Embryonic facial prominence (tissue), 1 donor: ENCODE measurements at regions not wholly inside any gene's neighbourhood (a gene's known extent, or its start where the extent isn't known, plus 50 kb on each side); places are given as distances from the start of the nearest gene placed in this dataset.

Experiments
- DNase-seq: peaks from one replicate; pipeline ENCODE4 v3.0.0-alpha.2; 2016; ENCODE audit errors: extremely low spot score

DNA sequence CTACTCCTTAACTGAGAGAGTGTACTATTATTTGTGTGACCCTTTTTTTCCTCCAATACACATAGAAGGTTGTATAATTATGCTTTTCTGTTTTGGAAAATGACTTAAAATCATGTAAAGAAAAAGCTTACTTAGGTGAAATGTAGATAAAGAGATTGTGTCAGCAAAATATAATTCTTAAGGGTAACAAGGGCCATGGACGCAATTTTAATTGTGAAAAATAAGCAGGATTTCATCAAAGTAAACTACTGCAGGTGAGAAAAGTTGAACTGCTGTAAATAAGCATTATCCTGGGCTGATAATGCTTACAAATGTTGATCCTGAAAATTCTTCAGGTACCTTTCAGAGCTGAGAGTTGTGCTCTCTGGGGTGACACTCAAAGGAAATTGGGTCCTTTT is 141.5 kb downstream of the RPIA start:
- DNase-seq, result no peak

DNA sequence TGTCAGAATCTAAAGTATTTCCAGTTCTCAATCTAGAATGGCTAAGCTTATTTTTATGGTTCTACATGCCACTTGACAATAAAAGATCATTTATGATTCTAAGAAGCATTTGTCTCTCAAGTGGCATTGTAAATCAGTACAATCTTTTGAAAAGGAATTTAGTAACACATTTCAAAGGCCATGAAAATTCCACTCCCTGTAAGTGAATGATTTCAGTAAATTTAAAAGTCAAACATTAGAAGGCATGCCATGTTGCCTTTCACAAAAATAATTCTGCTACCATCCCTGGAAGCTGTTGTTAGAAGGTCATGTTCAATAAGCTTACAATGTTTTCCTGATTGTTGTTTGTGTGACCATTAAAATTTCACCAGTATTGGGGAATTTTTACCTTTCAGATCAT is 142.9 kb downstream of the RPIA start:
- DNase-seq, result no peak

DNA sequence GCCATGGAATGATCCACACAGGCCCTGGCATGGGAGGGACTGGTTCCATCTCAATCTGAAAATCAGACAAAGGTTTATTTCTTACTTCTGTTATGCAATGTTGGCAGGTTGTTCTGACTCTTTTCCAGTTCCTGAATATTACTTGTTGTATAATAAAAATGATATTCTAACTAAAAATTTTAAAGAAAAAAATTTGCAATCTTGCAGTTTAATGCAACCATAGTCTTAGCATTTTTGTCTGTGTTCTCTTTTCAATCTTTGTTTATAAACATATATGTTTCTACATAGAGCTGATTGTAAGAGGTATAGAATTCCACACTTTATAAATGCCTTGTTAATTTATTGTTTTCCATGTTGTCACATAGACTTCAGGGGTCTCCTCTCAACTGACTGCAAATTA is 143.4 kb downstream of the RPIA start:
- DNase-seq, result no peak

DNA sequence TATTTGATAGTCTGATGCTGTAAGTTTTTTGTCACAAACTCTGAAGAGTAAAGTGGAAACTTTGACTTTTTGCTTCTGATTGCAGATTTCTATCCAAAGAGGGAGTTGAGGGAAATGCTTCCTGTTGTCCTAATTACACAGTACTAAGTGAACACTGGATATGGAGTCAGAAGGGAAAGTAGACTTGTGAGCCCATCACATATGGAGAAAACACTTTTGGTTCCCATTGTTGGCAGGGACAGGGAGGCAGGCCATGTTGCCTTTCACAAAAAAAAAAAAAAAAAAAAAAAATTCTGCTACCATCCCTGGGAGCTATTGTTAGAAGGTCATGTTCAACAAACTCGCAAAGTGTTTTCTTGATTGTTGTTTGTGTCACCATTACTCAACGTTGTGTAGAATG is 144.3 kb downstream of the RPIA start:
- DNase-seq, result no peak

DNA sequence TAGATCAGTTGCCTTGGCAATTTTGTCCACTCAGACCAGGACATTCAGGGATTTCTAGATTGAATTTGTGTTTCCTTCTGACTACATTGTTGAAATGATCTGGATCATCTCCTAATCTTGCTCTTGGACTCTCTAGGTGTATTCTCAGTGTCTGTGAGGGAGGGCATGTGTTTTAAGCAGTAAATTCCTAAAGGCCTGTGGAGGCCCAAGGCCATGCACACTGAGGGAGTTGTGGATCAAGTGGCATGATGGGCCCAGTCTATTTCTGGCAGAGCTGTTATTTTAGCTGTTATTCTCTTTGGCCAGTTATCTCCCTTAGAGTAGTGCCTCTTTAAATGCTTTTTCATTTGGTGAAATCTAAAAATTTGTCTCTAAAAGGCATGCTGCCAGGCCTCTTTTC is 144.9 kb downstream of the RPIA start:
- no peak for DNase-seq

DNA sequence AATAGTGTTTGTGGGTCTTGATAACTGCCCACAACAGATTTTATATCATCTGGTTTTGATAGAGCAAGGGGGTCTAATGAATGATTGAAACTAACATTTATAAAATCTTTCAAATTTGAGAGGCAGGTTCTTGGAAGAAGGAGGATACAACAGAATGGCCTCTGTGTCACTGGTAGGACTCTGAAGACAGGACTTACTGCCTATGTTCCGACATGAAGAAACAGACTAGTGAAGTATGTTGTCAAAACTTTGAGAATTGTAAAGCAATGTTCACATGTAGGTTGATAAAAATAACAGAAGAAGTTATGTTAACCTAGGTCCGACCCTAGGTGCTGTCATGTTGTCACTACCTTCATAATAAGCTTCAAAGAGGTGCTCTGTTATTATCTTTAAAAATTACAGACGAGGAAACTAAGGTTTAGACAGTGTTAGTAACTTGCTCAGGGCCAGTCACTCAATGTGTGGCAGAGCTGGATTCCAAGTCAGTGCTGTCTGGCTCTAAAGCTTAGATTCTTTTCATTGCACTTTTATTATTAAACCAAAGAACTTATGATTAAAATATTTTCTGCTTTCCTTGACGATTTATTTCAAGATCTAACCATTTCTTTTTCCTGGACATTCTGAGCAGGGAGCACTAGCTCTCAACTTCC is 146.2 kb downstream of the RPIA start:
- no peak for DNase-seq

DNA sequence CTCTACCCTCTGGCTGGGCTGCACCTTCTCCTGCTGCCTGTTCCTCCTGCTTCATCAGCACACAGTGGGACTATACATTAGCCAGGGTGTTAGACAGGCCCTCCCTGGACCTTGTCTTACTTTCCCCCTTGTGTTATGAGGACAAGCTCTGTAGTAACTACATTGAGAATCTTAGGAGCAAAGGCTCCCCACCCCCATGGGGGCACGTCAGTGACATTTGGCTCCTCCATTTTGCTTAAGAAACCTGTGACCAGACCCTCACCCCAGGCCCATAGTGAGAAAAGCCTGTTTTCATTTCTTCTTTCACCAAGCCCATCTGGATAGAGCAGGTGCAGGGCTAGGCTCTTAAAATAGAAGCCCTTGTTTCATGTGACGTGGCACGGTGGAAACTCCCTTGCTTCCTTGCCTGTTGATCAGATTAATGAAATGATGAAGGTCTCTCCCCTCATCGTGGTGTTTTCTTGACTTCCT is 146.7 kb downstream of the RPIA start:
- no peak for DNase-seq

DNA sequence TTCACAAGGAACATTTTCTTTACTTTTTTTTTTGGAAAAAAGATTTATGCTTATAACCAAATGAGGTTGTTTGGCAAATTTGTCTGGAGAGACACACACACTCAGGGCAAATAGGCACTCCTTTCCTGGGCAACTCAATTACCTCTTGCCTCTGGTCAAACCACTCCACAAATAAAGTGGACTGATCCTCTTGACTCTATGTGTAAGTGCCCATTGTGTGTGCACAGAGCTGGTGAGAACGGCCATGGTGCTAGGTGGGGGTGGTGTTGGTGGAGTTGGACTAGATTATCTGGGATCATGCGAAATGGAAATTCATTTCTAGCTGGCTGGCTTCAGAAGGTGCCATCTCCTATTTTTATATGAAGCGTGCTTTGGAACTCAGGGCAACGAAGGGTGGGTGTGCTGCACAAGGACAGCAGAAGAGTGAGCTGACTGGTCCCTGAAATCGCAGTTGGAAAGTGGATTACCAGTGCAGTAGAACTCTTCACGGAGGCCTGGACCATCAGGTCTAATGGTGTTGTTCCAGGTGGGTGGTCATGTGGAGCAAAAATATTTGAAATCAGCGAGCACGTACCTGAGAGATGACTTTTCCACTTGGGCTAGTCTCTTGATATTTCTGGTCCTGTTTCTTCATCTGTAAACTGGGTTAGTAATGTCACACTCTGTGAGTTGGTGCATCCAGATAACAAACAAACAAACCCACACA is 149.9 kb downstream of the RPIA start:
- no peak for DNase-seq

DNA sequence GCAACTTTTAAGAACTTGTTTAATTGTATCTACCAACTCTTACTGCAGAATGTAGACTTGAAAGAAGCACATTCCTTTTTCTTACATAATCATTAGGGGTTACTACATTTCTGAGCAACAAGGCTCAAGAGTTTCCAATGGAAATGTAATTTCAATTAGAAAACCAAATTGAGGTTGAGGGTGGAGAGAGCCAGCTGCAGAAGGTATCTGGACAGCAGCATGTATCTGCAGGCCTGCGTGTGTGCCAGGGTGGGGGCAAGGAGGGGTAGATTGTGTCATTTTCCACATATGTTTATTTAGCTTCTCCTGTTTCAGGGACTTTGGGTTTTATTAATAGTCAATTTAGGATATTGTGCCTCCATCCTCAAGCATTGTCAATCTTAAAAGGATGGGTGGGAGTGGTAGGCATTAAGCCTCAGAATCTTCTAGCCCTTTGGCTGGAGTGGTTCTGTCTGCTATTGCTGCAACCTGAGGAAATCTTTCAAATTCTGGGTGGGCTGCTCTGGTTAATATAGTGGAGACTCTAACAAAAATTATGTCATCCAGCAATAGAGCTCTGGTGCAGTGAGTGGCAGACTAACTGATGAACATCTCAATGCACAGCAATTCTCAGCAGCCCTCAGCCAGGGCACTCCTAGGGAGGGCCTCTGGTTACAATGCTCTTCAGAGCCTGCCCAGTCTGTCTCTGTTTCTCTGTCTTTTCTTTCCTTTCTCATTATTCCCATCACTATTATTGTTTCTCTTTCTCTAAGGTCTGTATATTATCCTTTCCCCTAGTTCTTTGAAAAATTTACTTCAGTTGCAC is 151.4 kb downstream of the RPIA start:
- DNase-seq, result no peak

DNA sequence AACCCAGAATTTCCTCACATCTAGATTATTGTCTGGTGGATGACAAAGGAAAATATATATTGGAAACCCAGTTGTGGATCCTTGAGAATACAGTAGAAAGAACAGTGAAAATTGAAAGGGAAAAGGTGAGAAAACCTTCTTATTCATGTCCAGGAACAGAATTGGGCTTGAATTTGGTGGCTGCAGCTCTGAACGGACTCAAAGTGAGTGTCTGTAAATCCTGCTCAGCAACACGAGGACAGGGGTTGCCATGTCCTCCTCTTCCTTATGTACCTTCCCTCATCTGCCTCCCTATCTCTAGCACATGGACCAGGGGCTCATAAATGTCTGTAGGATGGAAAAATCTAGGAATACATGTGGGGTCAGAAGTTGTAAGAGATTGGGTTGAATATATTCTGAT is 152.2 kb downstream of the RPIA start:
- no peak for DNase-seq

DNA sequence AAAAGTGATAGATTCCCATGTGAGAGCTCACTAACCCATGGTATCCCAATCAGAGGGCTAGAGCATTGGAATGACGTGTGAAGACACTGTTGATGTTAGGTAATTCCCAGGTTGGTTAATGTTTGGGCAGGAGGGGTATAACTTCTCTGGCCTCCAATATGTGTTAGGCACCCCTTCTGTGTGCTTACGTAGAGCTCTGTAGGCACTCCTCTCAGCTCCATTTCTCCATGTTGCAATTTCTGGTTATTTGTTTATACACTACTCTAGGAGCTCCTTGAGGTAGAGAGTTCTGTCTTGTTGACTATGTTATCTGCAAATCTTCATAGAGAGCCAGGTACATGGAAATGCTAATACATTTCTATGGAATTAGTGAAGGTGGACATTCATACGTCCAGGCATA is 153.5 kb downstream of the RPIA start:
- no peak for DNase-seq

DNA sequence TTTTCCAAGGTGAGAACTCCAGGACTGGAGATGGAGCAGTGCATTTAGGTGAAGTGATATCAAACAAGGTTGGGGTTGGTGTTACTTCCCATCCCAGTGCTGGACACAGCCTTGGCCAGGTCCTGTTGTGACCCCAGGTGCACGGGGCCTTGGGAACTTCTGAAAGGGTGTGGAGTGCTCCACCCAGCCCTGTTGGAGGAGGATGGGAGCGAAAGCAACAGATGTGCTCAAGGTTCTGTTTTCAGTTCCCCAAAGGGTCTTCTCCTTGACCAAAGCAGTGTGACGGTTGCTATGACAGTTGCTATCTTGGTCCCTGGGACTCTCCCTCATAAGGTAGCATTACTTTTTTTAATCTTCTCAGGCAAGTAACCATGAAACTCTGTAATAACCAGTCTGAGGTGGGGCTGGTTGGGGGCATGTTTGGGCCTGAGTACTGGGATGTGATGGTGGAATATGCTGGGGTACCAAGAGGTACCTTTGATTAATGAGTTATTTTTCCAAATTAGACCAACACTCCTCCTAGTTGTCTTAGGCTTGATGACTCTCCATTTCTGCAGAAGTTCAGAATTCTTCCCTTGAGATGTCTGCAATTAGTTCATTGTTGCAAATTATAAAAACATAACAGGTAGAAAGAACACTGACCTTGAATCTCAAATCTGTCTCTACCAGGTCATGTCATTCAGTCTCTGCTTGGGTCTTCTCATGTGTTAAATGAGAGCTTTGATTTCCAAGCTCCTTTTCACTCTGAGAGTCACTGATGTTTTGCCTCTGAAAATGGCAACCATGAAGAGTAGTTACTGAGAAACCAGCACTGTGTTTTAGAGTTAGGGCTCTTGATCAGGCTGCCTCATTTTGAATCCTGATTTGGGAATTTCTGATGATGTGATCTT is 154.5 kb downstream of the RPIA start:
- no peak for DNase-seq

DNA sequence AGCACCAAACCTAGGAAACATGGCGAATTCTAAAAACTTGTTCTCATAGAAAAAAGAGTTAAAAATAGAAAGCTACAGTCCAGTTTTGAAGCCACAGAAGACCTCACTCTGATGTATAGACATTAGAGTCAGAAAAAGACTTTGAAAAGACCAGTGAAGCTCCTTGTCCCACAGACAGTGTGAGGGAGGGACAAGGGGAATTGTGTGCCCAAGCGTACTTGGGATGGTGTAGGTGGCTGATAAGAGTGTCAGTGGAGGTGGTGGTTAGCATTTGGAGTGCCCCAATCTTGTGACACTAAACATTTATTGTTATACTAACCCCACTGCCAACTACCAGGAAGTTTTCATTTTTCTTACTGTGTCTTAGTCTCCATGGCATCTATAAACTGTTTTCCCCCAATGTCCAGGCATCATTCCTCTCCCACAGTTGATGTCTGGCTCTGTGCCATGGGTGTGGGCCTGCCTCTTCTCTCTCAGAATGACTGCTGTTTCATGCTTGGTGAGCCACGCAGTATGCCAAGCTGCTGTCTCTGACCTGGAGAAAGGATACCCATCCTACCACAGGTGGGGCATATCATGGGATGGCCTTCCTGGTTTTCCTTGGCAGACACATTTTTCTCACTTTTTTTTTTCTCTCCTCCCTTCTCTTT is 161.4 kb downstream of the RPIA start:
- no peak for DNase-seq

DNA sequence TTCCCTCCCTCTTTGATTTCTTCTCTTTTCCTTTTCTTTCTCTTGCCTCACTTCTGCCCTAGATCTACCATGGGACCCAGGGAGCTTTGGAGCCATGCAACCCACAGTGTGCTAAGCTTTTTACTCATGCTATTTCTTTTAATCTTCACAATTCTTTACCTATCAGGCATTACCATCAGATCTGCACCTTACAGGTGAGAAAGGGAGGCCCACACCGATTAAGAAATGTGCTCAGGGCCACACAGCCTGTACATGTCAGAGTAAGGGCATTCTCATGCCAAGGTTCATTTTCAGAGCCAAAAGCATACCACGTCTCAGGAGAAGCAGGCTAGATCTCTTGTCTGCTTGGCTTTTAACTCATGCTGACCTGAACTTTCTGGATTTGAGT is 161.9 kb downstream of the RPIA start:
- DNase-seq, result no peak

DNA sequence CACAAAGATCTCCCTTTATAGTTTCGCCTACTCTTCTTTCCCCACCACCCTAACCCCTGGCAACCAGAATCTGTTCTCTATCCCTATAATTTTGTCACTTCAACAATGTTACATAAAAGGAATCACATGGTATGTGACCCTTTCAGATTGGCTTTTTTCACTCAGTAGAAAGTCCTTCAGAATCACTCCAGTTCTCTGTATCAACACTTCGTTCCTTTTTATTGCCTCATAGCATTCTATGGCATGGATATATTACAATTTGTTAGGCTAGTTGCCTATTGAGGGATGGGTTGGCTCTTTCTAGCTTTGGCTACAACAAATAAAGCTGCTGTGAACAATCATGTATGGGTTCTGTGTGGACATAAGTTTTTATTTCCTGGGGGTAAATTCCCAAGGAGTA is 163.1 kb downstream of the RPIA start:
- DNase-seq, result no peak

DNA sequence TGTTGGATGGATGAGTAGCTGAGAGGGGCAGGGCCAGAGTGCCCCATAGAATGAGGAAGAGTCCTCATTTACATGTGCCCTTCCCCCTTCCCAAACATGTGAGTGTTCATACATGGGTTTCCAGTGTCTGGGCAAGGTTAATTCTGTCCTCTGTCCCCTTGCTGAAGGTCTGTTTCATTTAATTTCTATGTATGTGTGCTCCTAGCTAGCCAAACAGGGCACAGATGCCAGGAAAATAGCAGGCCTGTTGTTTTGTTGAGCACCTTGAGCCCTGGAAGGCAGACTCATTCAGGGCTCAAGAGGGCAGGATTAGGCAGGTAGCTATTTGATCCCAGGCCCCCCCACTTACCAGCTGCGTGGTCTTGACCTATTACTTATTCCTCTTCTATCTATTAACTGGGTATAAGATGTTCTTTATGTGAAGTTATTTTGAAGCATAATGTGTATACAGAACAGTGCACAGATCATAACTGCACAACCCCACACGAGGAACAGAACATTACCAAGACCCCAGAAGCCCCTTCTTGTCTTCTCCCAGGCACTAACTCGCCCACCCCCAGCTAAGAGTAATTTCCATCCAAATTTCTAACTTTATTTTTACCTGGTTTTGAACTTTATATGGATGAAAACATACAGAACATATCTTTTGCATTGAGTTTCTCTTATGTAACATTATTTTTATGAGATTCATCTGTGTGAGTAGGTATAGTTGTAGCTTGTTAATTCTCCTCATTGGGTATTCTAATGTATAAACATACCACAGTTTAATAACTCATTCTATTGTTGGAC is 164.3 kb downstream of the RPIA start:
- no peak for DNase-seq

DNA sequence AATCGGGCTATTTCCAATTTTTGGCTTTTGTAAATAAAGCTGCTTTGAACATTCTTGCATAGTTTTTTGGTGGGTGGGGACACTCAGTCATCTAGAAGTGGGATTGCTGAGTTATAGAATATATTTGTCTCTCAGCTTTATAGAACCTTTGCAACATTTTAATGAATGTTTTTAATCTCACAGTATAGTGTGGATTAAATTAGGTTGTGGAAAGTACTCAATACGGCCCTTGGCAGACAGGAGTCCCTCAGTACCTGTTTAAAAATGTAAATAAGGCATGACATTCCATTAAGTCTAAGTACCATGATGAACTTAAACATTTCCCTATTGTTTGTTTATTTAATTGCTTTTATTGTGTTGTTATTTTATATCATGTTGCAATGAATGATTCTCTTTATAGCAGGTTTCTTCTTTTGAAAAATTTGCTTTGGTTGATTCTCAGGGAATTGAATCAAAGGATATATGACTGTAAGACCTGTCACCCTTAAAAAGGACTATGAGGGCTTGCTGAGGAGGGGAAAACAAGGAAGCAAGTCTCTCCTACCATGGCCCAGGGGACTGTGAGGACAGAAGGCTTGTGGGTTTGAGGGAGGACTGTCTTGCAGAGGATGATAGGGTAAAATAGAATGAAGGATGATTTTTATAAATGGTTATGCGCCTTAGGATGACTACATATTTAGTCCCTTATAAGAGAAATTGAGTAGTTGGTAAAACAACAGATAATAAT is 165.1 kb downstream of the RPIA start:
- DNase-seq, result no peak

DNA sequence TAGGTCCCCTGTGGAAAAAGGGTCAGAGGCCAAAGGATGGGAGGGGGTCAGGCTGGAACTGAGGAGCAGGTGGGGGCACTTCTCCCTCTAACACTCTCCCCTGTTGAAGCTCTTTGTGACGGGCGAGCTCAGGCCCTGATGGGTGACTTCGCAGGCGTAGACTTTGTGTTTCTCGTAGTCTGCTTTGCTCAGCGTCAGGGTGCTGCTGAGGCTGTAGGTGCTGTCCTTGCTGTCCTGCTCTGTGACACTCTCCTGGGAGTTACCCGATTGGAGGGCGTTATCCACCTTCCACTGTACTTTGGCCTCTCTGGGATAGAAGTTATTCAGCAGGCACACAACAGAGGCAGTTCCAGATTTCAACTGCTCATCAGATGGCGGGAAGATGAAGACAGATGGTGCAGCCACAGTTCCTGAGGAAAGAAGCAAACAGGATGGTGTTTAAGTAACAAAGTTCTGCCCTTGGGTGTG is 165.8 kb downstream of the RPIA start:
- no peak for DNase-seq

DNA sequence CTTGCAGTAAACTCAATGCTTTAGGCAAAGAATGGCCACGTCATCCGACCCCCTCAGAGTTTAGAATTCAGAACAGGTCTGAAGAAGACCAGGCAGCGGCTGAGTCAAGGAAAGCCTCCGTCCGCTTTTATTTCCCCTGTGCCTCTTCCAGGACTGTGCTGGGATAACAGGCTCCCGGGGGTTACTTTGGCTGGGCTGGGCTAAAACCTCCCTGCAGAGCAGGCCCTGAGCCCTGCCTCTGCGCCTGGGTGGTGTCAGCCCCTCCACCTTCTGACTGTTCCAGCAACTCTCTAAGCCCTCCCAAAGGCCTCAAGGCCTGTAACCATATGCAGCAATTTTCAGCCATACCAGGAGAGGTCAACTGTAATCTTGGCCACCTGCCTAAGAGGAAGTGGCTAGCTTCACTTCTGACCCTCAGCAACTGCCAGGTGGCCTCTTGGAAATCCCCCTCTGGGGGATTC is 166.5 kb downstream of the RPIA start:
- DNase-seq, result no peak

DNA sequence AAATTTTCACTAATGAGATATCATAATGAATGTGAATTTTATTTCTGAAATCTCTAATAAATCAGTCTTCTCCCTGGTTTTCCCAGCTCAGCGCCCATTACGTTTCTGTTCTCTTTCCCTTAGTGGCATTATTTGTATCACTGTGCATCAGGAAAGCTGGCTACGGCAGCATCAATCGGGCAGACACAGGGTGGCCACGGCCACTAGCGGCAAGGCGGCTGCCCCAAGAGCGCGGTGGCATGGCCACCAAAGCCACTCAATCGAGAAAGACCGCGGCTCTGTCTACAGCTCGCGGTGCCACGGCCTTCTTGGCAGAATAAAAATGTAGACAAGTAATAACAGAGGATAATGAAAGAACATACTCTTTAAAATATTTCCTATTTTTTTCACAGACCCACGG is 168.0 kb downstream of the RPIA start:
- DNase-seq, result no peak
